Esophagus squamous epithelium (tissue), 5 donors: ENCODE measurements at regions not wholly inside any gene's neighbourhood (a gene's known extent, or its start where the extent isn't known, plus 50 kb on each side); places are given as distances from the start of the nearest gene placed in this dataset.

Source experiments
- DNase-seq: peaks from one replicate; lab custom pipeline; 2025; lab: John Stamatoyannopoulos, UW
- H3K27ac ChIP-seq, 4 donors: fragments of 200-600 bp; sonication (generic); one replicate each; pipeline ENCODE4 v1.5.1; 2016 to 2019; ENCODE audit warnings: mild to moderate bottlenecking in 1 of 4
- H3K27me3 ChIP-seq, 4 donors: fragments of 200-600 bp; sonication (generic); 1 replicate in 3 of 4; 2 replicates in 1 of 4; pipeline versions ENCODE4 v1.5.1 to v1.6.0; 2017 to 2021; ENCODE audit warnings: antibody characterized with exemption in 1 of 4
- H3K36me3 ChIP-seq, 3 donors: fragments of 200-600 bp; sonication (generic); one replicate each; pipeline ENCODE4 v1.5.1; 2016 to 2019
- H3K4me1 ChIP-seq, 3 donors: fragments of 200-600 bp; sonication (generic); one replicate each; pipeline ENCODE4 v1.5.1; 2017 to 2019
- H3K4me3 ChIP-seq, 4 donors: fragments of 200-600 bp; sonication (generic); 1 replicate in 3 of 4; 2 replicates in 1 of 4; pipeline ENCODE4 v1.5.1; 2016 to 2019; ENCODE audit warnings: mild to moderate bottlenecking in 2 of 4, moderate library complexity in 1 of 4
- H3K9me3 ChIP-seq, 3 donors: fragments of 200-600 bp; sonication (generic); one replicate each; pipeline ENCODE4 v1.5.1; 2016 to 2019
- CTCF ChIP-seq, 6 experiments: fragments of 450-650 bp in 4 of 6; fragments of 200-600 bp in 2 of 6; sonication (generic) in 2 of 6; IDR thresholded peaks; one replicate each; pipeline ENCODE4 v1.5.1; 2016 to 2019; ENCODE audit warnings: antibody characterized with exemption in 6 of 6, mild to moderate bottlenecking in 4 of 6, moderate library complexity in 4 of 6
- POLR2A ChIP-seq, 4 donors: fragments of 450-650 bp; IDR thresholded peaks; one replicate each; pipeline ENCODE4 v1.6.1; 2017; ENCODE audit warnings: antibody characterized with exemption in 4 of 4, mild to moderate bottlenecking in 4 of 4, moderate library complexity in 3 of 4
- WGBS, 2 donors: methylation state at CpG; one replicate each; pipeline ENCODE4 v1.1.5; 2018; 5-methylcytosine and 5-hydroxymethylcytosine counted together
- intact Hi-C: fragments of 100-400 bp; cut with DNase I; formaldehyde crosslinking; loops from one replicate; pipeline ENCODE4 v1.15.0; 2022
- donor health status: DM: yes; HTN: yes; CAD: no.

GRCh38 chr17:70517816-70518215, 348.5 kb downstream of the KCNJ2 start:
- Histone ChIP-seq H3K36me3 (no peaks in the 10 kb centered on the region), H3K4me1 (no peaks in the 10 kb centered on the region), H3K4me3 (no peak overlapping the region), H3K9me3 (no peaks in the 10 kb centered on the region), H3K27ac (no peak overlapping the region), H3K27me3 (no peaks in the 10 kb centered on the region)
- DNase-seq = no peak
- no peak for TF ChIP-seq POLR2A (IDR thresholded peaks at IDR 0.05)
- TF ChIP-seq CTCF (IDR thresholded peaks at IDR 0.05) = no peak
- intact Hi-C loops = no loop called here

GRCh38 chr17:70519300-70519699, 350.0 kb downstream of the KCNJ2 start:
- intact Hi-C loops = no loop called here
- TF ChIP-seq CTCF (IDR thresholded peaks at IDR 0.05) = no peak
- no peak for TF ChIP-seq POLR2A (IDR thresholded peaks at IDR 0.05)
- Histone ChIP-seq H3K4me1 (no peaks in the 10 kb centered on the region), H3K9me3 (no peaks in the 10 kb centered on the region), H3K4me3 (no peak overlapping the region), H3K27me3 (no peaks in the 10 kb centered on the region), H3K27ac (no peak overlapping the region), H3K36me3 (no peaks in the 10 kb centered on the region)
- DNase-seq = no peak
- WGBS, 2 donors = 84 to 90% methylated on average over 3 of the region's 3 CpGs

DNA sequence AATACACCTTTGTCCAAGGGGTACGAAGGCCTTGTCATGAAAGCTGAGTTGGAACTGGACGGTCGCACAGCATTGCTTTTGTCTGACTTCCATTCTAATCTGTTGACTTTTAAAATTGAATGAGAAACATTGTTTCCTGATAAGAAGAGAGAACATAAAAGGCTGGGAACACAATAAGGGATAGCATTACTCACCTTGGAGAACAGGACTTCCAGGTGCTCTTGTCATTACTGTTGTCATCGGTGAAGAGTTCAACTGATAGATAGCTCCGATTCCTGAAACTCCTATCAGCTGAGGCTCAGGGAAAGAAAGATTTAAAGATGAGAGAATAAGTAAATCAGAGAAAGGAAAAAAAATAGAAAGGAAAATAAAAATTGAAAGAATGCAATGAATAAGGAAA, 351.1 kb downstream of the KCNJ2 start:
- no peaks in the 10 kb centered on the region for H3K4me1 ChIP-seq
- no peak for DNase-seq
- no peaks in the 10 kb centered on the region for H3K9me3 ChIP-seq
- no peak overlapping the region for H3K27ac ChIP-seq
- intact Hi-C loops = no loop called here
- H3K36me3 ChIP-seq = no peaks in the 10 kb centered on the region
- no peak overlapping the region for H3K4me3 ChIP-seq
- no peaks in the 10 kb centered on the region for H3K27me3 ChIP-seq
- WGBS, 2 donors = 85 to 95% methylated on average over 5 of the region's 5 CpGs
- TF ChIP-seq CTCF (IDR thresholded peaks at IDR 0.05) = no peak
- no peak for TF ChIP-seq POLR2A (IDR thresholded peaks at IDR 0.05)

DNA sequence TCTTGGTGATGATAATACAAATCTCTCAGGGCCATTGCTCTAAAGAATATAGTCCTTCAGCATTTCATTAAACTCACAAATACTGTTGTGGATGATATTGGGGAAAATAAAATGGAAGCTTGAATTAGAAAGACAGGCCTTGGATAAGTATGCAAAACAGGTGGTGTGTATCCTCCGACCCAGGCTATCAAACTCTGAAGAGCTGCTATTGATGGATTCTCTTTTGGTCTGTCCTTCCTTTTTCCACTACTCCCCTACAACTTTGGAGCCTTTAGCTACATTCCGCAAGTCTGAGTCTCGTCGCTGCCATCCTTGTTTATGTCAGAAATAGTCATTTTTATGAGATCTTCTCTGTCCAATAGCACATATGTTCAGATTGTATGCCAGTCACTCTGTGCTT, 351.6 kb downstream of the KCNJ2 start:
- no peak overlapping the region for H3K4me3 ChIP-seq
- H3K27me3 ChIP-seq = no peaks in the 10 kb centered on the region
- no peak overlapping the region for H3K27ac ChIP-seq
- H3K36me3 ChIP-seq = no peaks in the 10 kb centered on the region
- no peaks in the 10 kb centered on the region for H3K4me1 ChIP-seq
- WGBS, 2 donors = 77 to 92% methylated on average over 4 of the region's 4 CpGs
- DNase-seq = no peak
- intact Hi-C loops = no loop called here
- no peaks in the 10 kb centered on the region for H3K9me3 ChIP-seq
- no peak for TF ChIP-seq CTCF (IDR thresholded peaks at IDR 0.05)
- no peak for TF ChIP-seq POLR2A (IDR thresholded peaks at IDR 0.05)

DNA sequence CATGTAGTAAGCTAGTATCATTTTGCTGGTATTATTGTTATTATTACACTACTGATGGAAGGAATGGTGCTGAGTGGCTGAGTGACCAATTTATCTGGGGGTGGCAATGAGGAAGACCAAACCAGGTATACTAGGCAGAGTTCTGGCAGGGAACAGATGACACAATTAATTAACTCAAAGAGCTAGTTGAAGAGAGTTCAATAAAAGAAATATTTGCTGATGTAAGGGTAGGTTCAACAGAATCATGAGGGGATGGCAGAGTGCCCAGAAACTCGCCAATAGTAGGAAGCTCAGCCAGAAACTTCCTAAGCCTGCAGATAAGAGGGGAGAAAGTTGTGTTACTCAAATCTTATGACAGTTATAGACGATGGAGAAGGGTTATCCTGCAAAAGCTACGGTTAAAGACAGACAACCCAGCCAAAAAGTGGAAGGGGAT, 352.5 kb downstream of the KCNJ2 start:
- Histone ChIP-seq H3K27ac (no peak overlapping the region), H3K27me3 (no peaks in the 10 kb centered on the region), H3K4me1 (no peaks in the 10 kb centered on the region), H3K4me3 (no peak overlapping the region), H3K36me3 (no peaks in the 10 kb centered on the region), H3K9me3 (no peaks in the 10 kb centered on the region)
- TF ChIP-seq CTCF (IDR thresholded peaks at IDR 0.05) (no peak), POLR2A (IDR thresholded peaks at IDR 0.05) (no peak)
- DNase-seq = no peak
- intact Hi-C loops = no loop called here
- 7 to 11% methylated on average over 3 of the region's 3 CpGs for WGBS, 2 donors
